ENCODE measurements at regions not wholly inside any gene's neighbourhood (a gene's known extent, or its start where the extent isn't known, plus 50 kb on each side); places are given as distances from the start of the nearest gene placed in this dataset.

DNA sequence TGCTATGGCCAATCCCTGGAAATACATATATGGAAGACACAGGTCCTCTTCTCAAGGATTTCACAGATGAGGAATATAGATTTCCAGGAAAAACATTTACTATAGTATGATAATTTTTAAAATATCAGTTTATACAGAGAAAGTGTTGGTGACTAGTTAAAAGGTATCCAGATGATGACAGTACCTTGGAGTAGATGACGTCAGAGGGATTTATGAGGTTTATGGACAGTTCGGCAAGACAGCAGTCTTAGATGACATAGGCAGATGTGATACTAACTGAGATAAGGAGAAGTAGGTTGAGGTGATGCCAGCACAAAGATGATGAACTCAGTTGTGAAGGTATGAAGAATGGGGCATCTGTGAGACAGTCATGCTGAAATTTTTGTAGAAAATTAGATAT, 750.3 kb downstream of the PRELID2 start:
- Mint-ChIP-seq H3K36me3 (no peaks in the 10 kb centered on the region), H3K27me3 (no peaks in the 10 kb centered on the region), H3K4me1 (no peaks in the 10 kb centered on the region), H3K4me3 (no peak overlapping the region), H3K9me3 (peaks cover 0 to 52% (median 9%) of the 10 kb centered on the region in 9 donors), H3K27ac (no peak overlapping the region)
- POLR2A ChIA-PET: no interaction called here
- DNase-seq (no peak), ATAC-seq (no peak)

DNA sequence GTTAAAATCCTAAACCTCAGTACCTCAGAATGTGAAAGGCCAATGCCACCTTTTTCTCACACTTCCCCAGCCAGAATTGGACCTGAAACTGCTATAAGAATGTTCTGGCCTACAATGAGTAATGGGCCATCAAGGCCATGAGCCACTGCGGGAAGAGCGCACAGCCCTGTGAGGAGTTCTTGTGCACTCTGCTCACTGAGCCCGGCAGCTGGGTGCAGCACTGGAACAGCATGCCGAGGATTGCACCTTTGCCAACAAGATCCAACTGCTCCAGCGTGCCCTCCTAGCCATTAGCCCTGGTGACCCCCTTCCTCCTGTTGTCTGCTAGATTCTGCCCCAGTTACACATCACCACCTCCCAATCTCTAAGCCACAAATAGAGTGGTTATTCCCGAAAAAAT, 758.1 kb downstream of the PRELID2 start:
- POLR2A ChIA-PET: no interaction called here
- H3K4me3 Mint-ChIP-seq: no peak overlapping the region
- H3K27ac Mint-ChIP-seq: no peak overlapping the region
- H3K27me3 Mint-ChIP-seq: no peaks in the 10 kb centered on the region
- no peaks in the 10 kb centered on the region for H3K4me1 Mint-ChIP-seq
- H3K9me3 Mint-ChIP-seq: peaks cover 0 to 21% (median 10%) of the 10 kb centered on the region in 9 donors
- ATAC-seq (no peak), DNase-seq (no peak)
- no peaks in the 10 kb centered on the region for H3K36me3 Mint-ChIP-seq

DNA sequence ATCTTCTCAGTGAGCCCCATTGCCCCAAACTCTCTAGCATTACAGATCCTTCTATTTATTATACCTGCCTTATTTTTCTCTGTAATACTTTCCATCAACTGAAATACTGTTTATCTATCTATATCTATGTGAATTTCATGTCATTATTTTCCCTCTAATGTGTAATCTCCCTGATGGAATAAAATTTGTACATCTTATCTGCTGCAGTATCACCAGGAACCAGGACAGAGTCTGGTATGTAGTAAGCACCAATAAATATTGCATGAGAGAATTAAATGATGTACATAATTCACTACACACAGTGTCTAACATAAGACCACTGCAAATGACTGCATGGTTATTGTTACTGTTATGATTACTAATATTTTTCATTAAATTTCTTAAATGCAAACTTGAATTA, 759.1 kb downstream of the PRELID2 start:
- H3K36me3 Mint-ChIP-seq: no peaks in the 10 kb centered on the region
- H3K4me1 Mint-ChIP-seq: no peaks in the 10 kb centered on the region
- H3K27me3 Mint-ChIP-seq: no peaks in the 10 kb centered on the region
- peaks cover 0 to 21% (median 5%) of the 10 kb centered on the region in 9 donors for H3K9me3 Mint-ChIP-seq
- ATAC-seq: no peak
- no peak for DNase-seq
- H3K27ac Mint-ChIP-seq: no peak overlapping the region
- H3K4me3 Mint-ChIP-seq: no peak overlapping the region
- POLR2A ChIA-PET: no interaction called here

DNA sequence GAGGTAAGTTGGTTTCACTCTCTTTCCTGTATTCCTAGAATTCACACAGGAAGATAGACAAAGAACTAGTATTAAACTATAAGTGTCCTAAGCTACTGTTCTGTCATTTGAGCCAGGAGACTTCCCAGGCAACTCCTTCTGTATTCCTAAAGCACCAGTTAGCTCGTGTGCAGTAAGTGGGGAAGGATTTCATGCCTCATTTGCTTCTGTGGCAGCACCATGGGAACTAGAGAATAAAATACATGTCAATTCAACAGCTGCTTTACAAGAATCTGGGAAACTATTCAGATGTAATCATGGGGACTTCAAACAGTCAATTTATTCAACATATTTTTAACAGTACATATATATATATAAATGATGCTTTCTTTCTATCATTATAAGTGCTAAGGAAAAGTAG, 762.3 kb downstream of the PRELID2 start:
- H3K4me1 Mint-ChIP-seq: peaks cover 0 to 2% (median 0%) of the 10 kb centered on the region in 4 donors
- POLR2A ChIA-PET: no interaction called here
- H3K27ac Mint-ChIP-seq: no peak overlapping the region
- H3K9me3 Mint-ChIP-seq: peaks cover 0 to 19% (median 5%) of the 10 kb centered on the region in 9 donors
- no peak for ATAC-seq
- no peaks in the 10 kb centered on the region for H3K27me3 Mint-ChIP-seq
- H3K4me3 Mint-ChIP-seq: no peak overlapping the region
- no peak for DNase-seq
- H3K36me3 Mint-ChIP-seq: no peaks in the 10 kb centered on the region

DNA sequence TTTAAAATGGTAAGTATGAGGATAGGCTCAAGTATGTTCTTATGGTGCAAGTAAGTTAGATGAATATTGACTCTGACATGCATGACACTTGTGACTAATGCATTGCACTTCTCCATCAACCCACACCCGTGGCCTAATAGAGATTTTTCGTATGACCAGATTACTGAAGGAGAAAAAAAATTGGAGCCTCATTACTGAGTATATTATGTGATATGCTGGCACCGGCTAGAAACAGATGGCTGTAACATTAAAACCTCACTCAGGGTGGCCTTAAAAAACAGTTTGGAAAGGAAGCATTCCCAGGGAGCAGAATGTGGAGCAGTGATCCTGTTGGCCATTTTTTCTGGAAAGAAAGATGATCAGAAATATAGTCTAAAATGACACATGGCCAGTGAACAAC, 766.4 kb downstream of the PRELID2 start:
- Mint-ChIP-seq H3K36me3 (no peaks in the 10 kb centered on the region), H3K4me1 (peaks cover 0 to 2% (median 0%) of the 10 kb centered on the region in 4 donors), H3K9me3 (peaks cover 0 to 8% (median 0%) of the 10 kb centered on the region in 9 donors), H3K27me3 (no peaks in the 10 kb centered on the region), H3K27ac (no peak overlapping the region), H3K4me3 (no peak overlapping the region)
- POLR2A ChIA-PET: no interaction called here
- DNase-seq: no peak
- no peak for ATAC-seq

DNA sequence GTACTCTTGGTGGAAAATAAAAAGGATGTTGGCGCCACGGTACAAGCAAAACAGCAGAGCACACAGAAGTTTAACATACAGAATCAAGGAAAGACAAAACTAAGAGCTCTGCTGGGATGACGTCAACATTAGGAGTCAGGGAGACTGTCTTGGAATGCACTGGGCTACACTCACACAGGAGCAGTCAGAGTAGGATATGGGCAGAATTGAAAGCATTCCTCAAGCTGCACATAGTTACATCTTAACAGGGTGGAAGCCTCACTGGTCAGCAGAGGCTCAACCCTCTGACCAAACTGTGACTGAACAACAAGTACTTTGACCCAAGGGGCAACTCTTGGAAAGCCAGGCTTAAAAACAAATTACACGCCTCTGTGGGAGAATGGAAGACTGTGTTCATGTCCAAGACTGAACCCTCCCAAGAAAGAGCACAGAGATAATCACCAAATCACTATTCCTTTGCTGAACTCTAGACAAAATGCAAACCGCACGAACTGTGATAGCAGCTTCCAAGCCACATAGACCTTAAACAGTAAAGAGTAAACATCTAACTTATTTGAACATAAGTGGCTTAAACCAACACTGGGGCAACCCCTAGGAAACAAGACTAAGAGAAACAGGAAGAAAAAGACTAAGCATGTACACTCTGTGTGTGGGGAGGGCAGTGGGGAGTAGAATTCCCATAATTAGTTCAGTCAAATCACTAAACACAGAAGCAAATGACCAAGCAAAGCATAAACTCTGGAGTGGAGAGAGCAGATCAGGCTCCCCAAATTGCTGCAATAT, 772.7 kb downstream of the PRELID2 start:
- DNase-seq: no peak

DNA sequence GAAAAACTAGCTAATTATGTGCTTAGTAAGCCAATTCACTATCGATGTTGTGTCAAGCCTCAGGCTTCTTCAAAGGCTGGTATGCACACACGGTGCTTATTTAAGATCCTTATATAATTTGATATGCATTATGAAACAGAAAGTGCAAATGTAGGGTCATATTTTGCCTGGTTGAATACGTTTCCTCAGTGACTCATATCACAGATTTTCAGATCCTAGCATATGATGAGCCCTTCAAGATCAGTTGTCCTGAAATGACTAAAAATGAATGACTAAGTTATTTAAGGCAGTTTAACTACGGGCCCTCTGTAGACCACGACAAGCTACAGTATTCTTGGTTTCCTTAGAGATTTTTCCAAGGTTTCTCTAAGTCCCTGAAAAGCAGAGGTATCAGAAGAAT, 778.3 kb downstream of the PRELID2 start:
- no peak overlapping the region for H3K4me3 Mint-ChIP-seq
- no peaks in the 10 kb centered on the region for H3K36me3 Mint-ChIP-seq
- H3K27me3 Mint-ChIP-seq: no peaks in the 10 kb centered on the region
- no peaks in the 10 kb centered on the region for H3K4me1 Mint-ChIP-seq
- H3K27ac Mint-ChIP-seq: no peak overlapping the region
- no peak for ATAC-seq
- DNase-seq: no peak
- POLR2A ChIA-PET: no interaction called here
- H3K9me3 Mint-ChIP-seq: peaks cover 0 to 9% (median 0%) of the 10 kb centered on the region in 9 donors

More for the DNA sequence above, 772.7 kb downstream of the PRELID2 start:
- POLR2A ChIA-PET: no interaction called here
- peak overlapping the region in 1 of 10 donors; percentile 58 for H3K27ac Mint-ChIP-seq
- H3K27me3 Mint-ChIP-seq: no peaks in the 10 kb centered on the region
- ATAC-seq: no peak
- H3K36me3 Mint-ChIP-seq: peaks cover 0 to 4% (median 0%) of the 10 kb centered on the region in 3 donors
- no peak overlapping the region for H3K4me3 Mint-ChIP-seq
- no peaks in the 10 kb centered on the region for H3K4me1 Mint-ChIP-seq
- peaks cover 0 to 10% (median 5%) of the 10 kb centered on the region in 9 donors for H3K9me3 Mint-ChIP-seq

DNA sequence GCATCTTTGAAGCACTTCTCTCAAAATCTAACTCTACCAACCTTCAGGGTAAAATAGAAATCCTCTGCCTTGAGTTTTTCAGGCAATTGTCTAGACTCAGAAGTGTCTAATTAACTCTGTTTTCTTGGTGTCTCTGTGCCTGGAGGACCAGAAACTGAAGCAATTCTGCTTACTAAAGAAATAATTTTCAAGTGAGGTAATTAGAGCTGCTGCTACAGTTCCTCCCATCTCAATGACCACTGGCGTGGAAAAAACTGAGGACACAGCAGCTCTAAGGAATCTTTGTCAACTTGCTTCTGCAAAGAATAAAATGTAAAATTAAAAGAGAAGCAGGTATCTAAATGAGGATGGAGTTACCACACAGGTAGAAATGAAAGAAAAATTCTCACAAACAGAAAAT, 785.0 kb downstream of the PRELID2 start:
- H3K9me3 Mint-ChIP-seq: peaks cover 0 to 13% (median 6%) of the 10 kb centered on the region in 9 donors
- ATAC-seq (no peak), DNase-seq (no peak)
- H3K4me1 Mint-ChIP-seq: no peaks in the 10 kb centered on the region
- no peaks in the 10 kb centered on the region for H3K27me3 Mint-ChIP-seq
- POLR2A ChIA-PET: no interaction called here
- H3K27ac Mint-ChIP-seq: no peak overlapping the region
- no peak overlapping the region for H3K4me3 Mint-ChIP-seq
- no peaks in the 10 kb centered on the region for H3K36me3 Mint-ChIP-seq

DNA sequence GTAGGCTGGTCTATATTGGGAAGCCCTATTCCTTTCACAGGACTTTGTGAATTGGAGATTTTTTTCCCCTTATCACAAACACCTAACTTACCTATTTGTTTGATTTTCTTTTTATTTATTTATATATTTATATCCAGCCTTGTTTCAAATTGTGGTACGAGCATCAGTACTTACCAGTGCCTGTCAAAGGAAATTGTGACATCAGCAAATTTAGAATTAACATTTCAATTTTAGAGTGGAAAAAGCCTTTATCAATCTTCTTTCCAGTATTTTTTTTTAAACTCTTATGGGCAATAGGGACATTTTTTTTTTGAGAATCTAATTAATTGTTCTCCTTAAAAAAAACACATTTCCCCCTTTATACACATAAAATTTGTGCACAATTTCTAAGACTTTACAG, 790.2 kb downstream of the PRELID2 start:
- POLR2A ChIA-PET: no interaction called here
- Mint-ChIP-seq H3K27me3 (no peaks in the 10 kb centered on the region), H3K4me3 (no peak overlapping the region), H3K36me3 (no peaks in the 10 kb centered on the region), H3K27ac (no peak overlapping the region), H3K4me1 (no peaks in the 10 kb centered on the region), H3K9me3 (peaks cover 0 to 18% (median 5%) of the 10 kb centered on the region in 9 donors)
- DNase-seq (no peak), ATAC-seq (no peak)

DNA sequence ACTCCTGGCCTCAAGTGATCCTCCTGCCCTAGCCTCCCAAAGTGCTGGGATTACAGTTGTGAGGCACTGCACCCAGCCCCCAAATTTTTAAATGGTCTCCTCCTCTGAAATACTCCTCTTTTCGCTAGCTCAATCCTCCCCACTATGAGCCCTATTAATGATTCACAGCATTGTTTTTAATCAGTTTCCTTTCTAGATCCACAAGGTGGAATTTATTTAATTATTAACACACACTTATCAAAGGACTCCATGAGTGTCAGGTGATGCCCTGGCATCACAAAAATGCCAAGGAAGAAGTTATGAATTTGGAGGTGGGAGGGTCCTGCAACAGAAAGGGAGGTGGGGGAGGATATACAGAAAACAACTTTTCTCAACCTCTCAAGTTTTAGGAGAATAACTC, 806.5 kb downstream of the PRELID2 start:
- POLR2A ChIA-PET: no interaction called here
- Mint-ChIP-seq H3K36me3 (no peaks in the 10 kb centered on the region), H3K27me3 (no peaks in the 10 kb centered on the region), H3K9me3 (peaks cover 0 to 37% (median 3%) of the 10 kb centered on the region in 9 donors), H3K4me3 (no peak overlapping the region), H3K4me1 (no peaks in the 10 kb centered on the region), H3K27ac (no peak overlapping the region)
- ATAC-seq (no peak), DNase-seq (no peak)

DNA sequence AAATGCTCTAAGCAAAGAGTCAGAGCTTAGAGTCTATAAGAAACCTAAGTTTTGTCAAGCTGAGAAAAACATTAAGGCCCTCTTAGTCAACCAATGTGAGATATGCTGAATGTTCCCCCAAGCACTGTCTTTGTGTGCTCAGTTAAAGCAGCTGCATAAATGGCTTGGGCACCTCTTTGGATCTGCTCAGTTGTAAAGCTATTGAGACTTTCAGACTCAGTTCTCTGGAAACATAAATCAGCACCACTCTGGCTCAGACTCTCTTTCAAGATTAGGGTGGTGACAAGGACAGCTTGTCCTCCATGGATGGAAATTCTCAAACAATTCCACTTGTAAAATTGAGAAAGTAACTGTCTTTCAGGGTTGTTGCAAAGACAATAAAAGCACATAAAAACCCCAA, 807.9 kb downstream of the PRELID2 start:
- Mint-ChIP-seq H3K36me3 (no peaks in the 10 kb centered on the region), H3K27ac (no peak overlapping the region), H3K9me3 (peaks cover 0 to 37% (median 3%) of the 10 kb centered on the region in 9 donors), H3K4me3 (no peak overlapping the region), H3K4me1 (no peaks in the 10 kb centered on the region), H3K27me3 (no peaks in the 10 kb centered on the region)
- POLR2A ChIA-PET: no interaction called here
- ATAC-seq (no peak), DNase-seq (no peak)

DNA sequence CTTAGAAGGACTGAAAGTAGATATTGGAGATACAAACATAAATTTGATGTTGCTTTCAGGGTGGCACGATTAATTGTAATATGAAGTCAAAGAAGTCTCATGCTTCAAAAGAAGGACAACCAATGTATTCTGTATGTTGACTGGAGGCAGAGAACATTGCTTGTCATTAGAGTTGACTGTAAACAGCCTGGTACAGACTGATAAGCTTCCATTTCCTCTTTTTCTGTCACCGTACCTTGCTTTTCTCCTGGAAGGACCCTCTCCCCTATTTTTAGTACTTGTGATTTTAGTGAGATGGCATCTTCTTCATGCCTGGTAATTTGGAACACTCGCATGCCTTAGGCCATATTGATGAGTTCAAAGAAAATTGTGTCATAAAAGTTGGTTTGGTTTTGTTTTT, 809.4 kb downstream of the PRELID2 start:
- no peaks in the 10 kb centered on the region for H3K4me1 Mint-ChIP-seq
- ATAC-seq (no peak), DNase-seq (no peak)
- POLR2A ChIA-PET: no interaction called here
- no peaks in the 10 kb centered on the region for H3K36me3 Mint-ChIP-seq
- no peak overlapping the region for H3K27ac Mint-ChIP-seq
- peaks cover 0 to 28% (median 1%) of the 10 kb centered on the region in 9 donors for H3K9me3 Mint-ChIP-seq
- no peaks in the 10 kb centered on the region for H3K27me3 Mint-ChIP-seq
- H3K4me3 Mint-ChIP-seq: no peak overlapping the region

DNA sequence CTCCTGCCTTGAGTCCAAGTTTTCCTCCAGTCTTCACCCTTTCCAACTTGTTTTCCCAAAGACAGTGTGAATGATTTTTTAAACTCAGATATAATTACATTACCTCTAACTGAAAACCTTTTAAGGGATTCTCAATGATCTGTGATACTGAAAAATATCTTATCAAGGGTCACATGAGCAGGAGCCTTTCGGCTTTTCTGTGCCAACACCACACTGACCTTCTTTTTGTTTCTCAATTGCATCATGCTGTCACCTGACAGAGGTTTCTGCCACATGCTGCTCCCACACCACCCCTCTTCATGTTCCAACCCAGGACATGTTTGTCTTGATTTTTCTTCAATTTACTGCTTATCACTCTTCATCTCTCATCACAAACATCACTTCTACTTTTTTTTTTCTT, 820.0 kb downstream of the PRELID2 start:
- Mint-ChIP-seq H3K27ac (no peak overlapping the region), H3K27me3 (no peaks in the 10 kb centered on the region), H3K4me3 (no peak overlapping the region), H3K4me1 (no peaks in the 10 kb centered on the region), H3K9me3 (peaks cover 0 to 17% (median 4%) of the 10 kb centered on the region in 9 donors), H3K36me3 (no peaks in the 10 kb centered on the region)
- DNase-seq (no peak), ATAC-seq (no peak)
- POLR2A ChIA-PET: no interaction called here

DNA sequence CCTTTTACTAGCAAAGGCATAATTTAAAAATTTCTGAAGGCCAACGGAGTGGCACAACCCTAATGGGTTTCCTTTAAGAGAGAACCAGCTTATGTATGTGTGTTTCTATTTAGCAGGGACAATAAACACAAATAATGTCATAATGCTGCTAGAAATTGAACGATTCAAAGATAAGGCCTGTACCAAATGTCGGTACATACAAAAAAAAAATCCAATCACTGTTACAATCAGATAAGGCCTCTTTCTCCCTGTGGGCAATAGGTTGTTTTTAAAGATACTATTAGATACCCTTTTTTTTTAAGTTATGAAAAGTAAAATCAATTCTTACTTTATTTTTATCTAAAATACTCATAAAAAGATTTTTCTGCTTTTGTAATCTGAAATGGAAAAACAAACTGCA, 821.0 kb downstream of the PRELID2 start:
- DNase-seq (no peak), ATAC-seq (no peak)
- Mint-ChIP-seq H3K36me3 (no peaks in the 10 kb centered on the region), H3K9me3 (peaks cover 0 to 17% (median 4%) of the 10 kb centered on the region in 9 donors), H3K4me1 (no peaks in the 10 kb centered on the region), H3K4me3 (no peak overlapping the region), H3K27me3 (no peaks in the 10 kb centered on the region), H3K27ac (no peak overlapping the region)
- POLR2A ChIA-PET: no interaction called here
